Kidney epithelial cell (primary cell): ENCODE measurements at regions not wholly inside any gene's neighbourhood (a gene's known extent, or its start where the extent isn't known, plus 50 kb on each side); places are given as distances from the start of the nearest gene placed in this dataset.

ENCODE experiments used
- DNase-seq: peaks from one replicate; pipeline ENCODE4 v3.0.0-alpha.2; 2010; ENCODE audit warnings: low read depth
- H3K27me3 ChIP-seq: 2 replicates; pipeline ENCODE4 v1.6.0; 2011; ENCODE audit warnings: low read length; ENCODE audit not compliant: control insufficient read depth, insufficient read depth
- H3K36me3 ChIP-seq: 2 replicates; pipeline ENCODE4 v1.5.1; 2011; ENCODE audit warnings: low read length; ENCODE audit not compliant: control insufficient read depth, insufficient read depth
- H3K4me3 ChIP-seq: 2 replicates; pipeline ENCODE4 v1.5.1; 2011; ENCODE audit warnings: low read depth, mild to moderate bottlenecking, control low read depth, low read length
- TF ChIP-seq, protein P1 (sequence below): IDR thresholded peaks from 2 replicates; pipeline ENCODE4 v1.5.1; 2011; ENCODE audit warnings: mild to moderate bottlenecking, moderate library complexity, low read length, control low read depth, inconsistent platforms; ENCODE audit not compliant: insufficient read depth, poor library complexity, severe bottlenecking

DNA sequence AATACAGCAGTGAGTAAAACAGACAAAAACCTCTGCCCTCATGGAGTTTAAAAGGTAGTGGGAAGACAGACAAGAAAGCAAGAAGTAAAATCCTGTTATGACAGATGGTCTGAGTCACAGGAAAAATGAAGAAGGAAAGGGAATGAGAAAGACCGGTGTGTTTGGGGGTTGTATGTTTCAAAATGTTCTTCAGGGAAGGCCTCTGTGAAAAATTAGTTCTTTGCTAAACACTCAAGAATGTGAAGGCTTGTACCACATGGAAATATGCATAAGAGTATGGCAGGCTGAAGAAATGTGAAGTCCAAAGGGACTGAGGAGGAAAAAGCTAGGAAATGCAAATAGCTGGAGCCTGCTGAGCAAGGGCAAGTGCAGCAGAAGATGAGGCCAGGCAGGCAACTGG, 315.9 kb upstream of the SEMA3A start:
- H3K27me3 ChIP-seq = no peaks in the 10 kb centered on the region
- DNase-seq = peak; percentile 12
- H3K4me3 ChIP-seq = no peak overlapping the region
- TF ChIP-seq, protein P1, sequence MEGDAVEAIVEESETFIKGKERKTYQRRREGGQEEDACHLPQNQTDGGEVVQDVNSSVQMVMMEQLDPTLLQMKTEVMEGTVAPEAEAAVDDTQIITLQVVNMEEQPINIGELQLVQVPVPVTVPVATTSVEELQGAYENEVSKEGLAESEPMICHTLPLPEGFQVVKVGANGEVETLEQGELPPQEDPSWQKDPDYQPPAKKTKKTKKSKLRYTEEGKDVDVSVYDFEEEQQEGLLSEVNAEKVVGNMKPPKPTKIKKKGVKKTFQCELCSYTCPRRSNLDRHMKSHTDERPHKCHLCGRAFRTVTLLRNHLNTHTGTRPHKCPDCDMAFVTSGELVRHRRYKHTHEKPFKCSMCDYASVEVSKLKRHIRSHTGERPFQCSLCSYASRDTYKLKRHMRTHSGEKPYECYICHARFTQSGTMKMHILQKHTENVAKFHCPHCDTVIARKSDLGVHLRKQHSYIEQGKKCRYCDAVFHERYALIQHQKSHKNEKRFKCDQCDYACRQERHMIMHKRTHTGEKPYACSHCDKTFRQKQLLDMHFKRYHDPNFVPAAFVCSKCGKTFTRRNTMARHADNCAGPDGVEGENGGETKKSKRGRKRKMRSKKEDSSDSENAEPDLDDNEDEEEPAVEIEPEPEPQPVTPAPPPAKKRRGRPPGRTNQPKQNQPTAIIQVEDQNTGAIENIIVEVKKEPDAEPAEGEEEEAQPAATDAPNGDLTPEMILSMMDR = no peak
- no peaks in the 10 kb centered on the region for H3K36me3 ChIP-seq

- TF ChIP-seq, protein P1 = no peak
- H3K27me3 ChIP-seq = no peaks in the 10 kb centered on the region
- no peaks in the 10 kb centered on the region for H3K36me3 ChIP-seq
- no peak overlapping the region for H3K4me3 ChIP-seq
- no peak for DNase-seq
Measured at GRCh38 chr7:84509522-84509921, 314.9 kb upstream of the SEMA3A start.

- no peak for DNase-seq
- H3K27me3 ChIP-seq = no peaks in the 10 kb centered on the region
- H3K4me3 ChIP-seq = no peak overlapping the region
- TF ChIP-seq, protein P1 = no peak
- H3K36me3 ChIP-seq = no peaks in the 10 kb centered on the region
Measured at GRCh38 chr7:84508606-84509005, 314.0 kb upstream of the SEMA3A start.

- Histone ChIP-seq H3K4me3 (no peak overlapping the region), H3K36me3 (no peaks in the 10 kb centered on the region), H3K27me3 (no peaks in the 10 kb centered on the region)
- no peak for DNase-seq
- TF ChIP-seq, protein P1 = no peak
Measured at GRCh38 chr7:84507529-84507928, 312.9 kb upstream of the SEMA3A start.

GRCh38 chr7:84506151-84506550, 311.6 kb upstream of the SEMA3A start:
- TF ChIP-seq, protein P1 = no peak
- H3K4me3 ChIP-seq = no peak overlapping the region
- DNase-seq = no peak
- no peaks in the 10 kb centered on the region for H3K27me3 ChIP-seq
- H3K36me3 ChIP-seq = no peaks in the 10 kb centered on the region

DNA sequence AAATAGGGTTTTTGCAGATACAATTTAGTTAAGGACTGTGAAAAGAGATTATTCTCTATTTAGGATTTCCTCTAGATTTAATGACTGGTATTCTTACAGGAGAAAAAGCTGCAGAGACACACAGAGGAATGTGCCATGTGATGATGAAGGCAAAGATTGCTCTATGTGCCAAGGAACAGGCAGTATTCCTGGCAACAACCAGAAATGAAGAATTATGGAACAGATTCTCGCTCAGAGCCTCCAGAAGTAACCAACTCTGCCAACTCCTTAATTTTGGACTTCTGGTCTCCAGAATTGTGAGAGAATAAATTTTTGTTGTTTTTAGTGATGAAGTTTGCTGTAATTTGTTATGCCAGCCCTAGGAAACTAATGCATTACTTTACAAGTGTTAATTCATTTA, 307.6 kb upstream of the SEMA3A start:
- TF ChIP-seq, protein P1 = no peak
- Histone ChIP-seq H3K4me3 (no peak overlapping the region), H3K27me3 (no peaks in the 10 kb centered on the region), H3K36me3 (no peaks in the 10 kb centered on the region)
- no peak for DNase-seq
